ENCODE measurements at regions not wholly inside any gene's neighbourhood (a gene's known extent, or its start where the extent isn't known, plus 50 kb on each side); places are given as distances from the start of the nearest gene placed in this dataset.

DNA sequence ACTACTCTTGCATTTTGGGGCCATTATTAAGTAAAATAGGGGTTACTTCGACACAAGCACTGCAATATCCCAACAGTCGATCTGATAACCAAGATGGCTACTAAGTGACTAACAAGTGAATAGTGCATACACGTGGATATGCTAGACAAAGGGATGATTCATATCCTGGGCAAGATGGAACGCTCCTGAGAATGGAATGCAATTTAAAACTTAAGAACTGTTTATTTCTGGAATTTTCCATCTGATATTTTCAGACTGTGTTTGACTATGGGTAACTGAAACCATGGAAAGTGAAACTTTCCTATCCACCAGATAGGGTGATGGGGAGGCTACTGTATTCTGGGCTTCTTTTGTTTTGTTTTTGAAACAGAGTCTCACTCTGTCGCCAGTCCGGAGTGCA, 66.5 kb downstream of the ILRUN start:
- TF ChIP-seq EZH2phosphoT487 (IDR thresholded peaks at IDR 0.05; ENCODE audit: insufficient read depth, low read depth): no peak
- no peak for TF ChIP-seq EZH2 (IDR thresholded peaks at IDR 0.05; ENCODE audit: insufficient read depth, poor library complexity, severe bottlenecking)
